ES-I3 (cell line): ENCODE measurements at regions not wholly inside any gene's neighbourhood (a gene's known extent, or its start where the extent isn't known, plus 50 kb on each side); places are given as distances from the start of the nearest gene placed in this dataset.
"Not testable (repeated sequence)": the region's sequence is repeated elsewhere in the genome, so short reads cannot be mapped to it uniquely, and the experiment has no call there.

Source experiments
- H3K36me3 ChIP-seq: 2 replicates; pipeline ENCODE4 v1.6.1; 2013; ENCODE audit warnings: mild to moderate bottlenecking, low read length, control low read depth, moderate library complexity; ENCODE audit not compliant: insufficient read depth
- H3K4me1 ChIP-seq: 2 replicates; pipeline ENCODE4 v1.6.1; 2013; ENCODE audit warnings: mild to moderate bottlenecking, control low read depth, low read length; ENCODE audit not compliant: insufficient read depth
- H3K9ac ChIP-seq: 2 replicates; pipeline ENCODE4 v1.6.1; 2013; ENCODE audit warnings: low read depth, mild to moderate bottlenecking, low read length, moderate library complexity
- H3K9me3 ChIP-seq: 2 replicates; pipeline ENCODE4 v1.6.1; 2013; ENCODE audit warnings: mild to moderate bottlenecking, low read length, moderate library complexity; ENCODE audit not compliant: control insufficient read depth, insufficient read depth

GRCh38 chr3:759106-759505, 333.7 kb upstream of the CNTN6 start:
- no peaks in the 10 kb centered on the region for H3K9me3 ChIP-seq
- no peak overlapping the region for H3K9ac ChIP-seq
- no peaks in the 10 kb centered on the region for H3K36me3 ChIP-seq
- no peaks in the 10 kb centered on the region for H3K4me1 ChIP-seq

- H3K36me3 ChIP-seq, H3K9me3 ChIP-seq, H3K9ac ChIP-seq, H3K4me1 ChIP-seq: not testable (repeated sequence)
Measured at GRCh38 chr3:773433-773832, 319.4 kb upstream of the CNTN6 start.

DNA sequence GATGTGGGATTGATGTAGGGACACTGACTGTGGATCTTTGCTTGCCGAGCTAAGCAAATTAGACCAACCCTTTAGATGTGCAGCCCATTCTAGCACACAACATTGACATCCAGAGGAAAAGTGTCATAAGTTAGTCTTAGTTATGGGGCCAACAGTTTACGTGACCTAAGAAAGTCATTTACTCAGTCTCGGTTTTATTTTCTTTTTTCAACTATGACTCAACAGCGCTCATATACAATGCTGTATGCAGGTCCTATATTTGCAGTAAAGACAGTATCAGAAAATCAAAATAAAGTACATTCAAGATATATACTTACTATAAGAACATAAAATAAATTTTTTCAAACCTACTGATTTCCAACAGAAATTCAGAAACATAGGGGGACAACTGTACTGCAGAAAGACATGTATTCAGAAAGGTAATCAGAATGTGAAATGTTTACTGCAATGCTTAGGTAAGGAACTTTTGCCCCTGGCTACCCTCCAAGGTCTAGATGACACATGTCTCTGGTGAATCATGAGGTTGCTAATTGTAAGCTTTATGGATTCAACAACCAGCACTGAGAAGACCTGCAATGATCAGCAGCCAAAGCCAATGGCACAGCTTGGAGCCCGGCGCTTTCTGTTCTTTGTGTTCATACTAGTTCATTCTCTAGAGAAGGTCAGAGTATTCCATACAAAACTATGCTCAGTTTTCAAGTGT, 317.5 kb upstream of the CNTN6 start:
- Histone ChIP-seq H3K9me3 (no peaks in the 10 kb centered on the region), H3K36me3 (no peaks in the 10 kb centered on the region), H3K9ac (no peak overlapping the region), H3K4me1 (no peaks in the 10 kb centered on the region)

DNA sequence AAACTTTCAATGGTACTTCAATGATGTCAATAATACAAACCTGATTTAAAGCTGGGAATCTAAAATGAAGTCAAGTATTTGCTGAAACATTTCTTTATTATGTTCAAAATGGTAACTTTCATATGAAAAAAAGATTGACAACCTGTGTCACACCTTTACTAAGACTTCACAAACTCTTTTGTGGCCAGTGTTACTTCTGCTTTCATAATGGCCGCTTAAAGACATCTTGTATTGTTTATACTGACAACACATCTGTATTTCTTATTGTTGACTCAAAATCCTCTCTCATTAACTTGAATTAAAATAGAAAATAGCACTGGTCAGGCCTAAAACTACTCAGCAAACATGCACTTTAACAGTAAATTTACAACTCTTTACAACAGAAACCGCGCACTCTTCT, 312.3 kb upstream of the CNTN6 start:
- Histone ChIP-seq H3K4me1 (no peaks in the 10 kb centered on the region), H3K36me3 (no peaks in the 10 kb centered on the region), H3K9me3 (no peaks in the 10 kb centered on the region), H3K9ac (no peak overlapping the region)

DNA sequence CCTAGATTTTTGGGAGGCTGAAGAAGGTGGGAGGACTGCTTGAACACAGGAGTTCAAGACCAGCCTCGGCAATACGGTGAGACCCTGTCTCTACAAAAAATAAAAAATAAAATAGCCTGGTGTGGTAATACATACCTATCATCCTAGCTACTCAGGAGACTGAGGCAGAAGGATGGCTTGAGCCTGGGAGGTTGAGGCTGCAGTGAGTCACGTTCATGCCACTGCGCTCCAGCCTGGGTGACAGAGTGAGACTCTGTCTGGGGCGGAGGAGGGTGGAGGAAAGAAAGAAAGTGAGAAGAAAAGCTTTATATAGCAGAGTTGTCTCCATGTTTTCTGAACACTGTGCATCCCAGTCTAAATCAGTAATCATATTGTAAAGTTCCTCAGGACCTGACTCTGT, 301.4 kb upstream of the CNTN6 start:
- no peaks in the 10 kb centered on the region for H3K36me3 ChIP-seq
- H3K9me3 ChIP-seq = no peaks in the 10 kb centered on the region

DNA sequence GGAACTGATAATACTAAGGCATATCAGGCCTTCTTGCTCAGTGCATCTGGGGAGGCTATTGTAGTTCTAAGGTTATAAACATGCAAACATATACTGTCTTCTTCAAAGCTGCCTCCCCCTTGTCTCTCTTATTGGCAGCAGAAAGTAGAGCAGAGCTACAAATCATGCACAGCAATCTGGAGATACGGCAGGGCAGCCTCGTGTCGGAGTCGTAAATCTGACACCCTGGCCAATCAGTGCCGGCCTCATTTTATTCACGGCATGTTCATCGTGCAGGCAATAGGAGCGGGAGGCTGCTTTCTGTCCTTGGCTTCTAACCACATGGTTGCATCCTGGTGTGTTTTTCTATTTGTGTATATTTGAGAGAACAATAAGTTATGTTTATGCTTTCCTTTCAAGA, 300.2 kb upstream of the CNTN6 start:
- H3K9me3 ChIP-seq = no peaks in the 10 kb centered on the region
- no peaks in the 10 kb centered on the region for H3K4me1 ChIP-seq
- H3K36me3 ChIP-seq = no peaks in the 10 kb centered on the region
- no peak overlapping the region for H3K9ac ChIP-seq

More for the DNA sequence above, 301.4 kb upstream of the CNTN6 start:
- Histone ChIP-seq H3K9ac (no peak overlapping the region), H3K4me1 (no peaks in the 10 kb centered on the region)

DNA sequence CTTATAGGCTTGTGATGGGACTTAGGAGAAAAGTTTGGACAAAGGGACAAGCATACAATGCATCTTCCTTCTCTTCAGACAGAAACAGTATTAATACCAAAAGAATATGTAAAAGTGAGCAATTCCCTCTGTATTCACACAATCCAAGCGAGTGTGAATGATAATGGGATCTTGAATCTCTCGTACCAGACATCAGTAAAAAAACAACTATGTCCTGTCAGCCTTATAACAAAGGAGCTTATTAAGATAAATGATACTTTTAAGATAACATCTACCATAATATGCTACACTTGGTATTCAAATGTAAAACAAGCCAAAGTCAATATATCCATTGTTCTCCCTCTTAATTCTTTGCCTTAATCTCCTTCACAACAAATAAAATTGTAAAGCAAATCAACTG, 288.6 kb upstream of the CNTN6 start:
- H3K9ac ChIP-seq = no peak overlapping the region
- H3K4me1 ChIP-seq = no peaks in the 10 kb centered on the region
- H3K9me3 ChIP-seq = 0 out of 2 replicates have a peak, but pooled peaks cover 5% of the 10 kb centered on the region
- H3K36me3 ChIP-seq = no peaks in the 10 kb centered on the region

DNA sequence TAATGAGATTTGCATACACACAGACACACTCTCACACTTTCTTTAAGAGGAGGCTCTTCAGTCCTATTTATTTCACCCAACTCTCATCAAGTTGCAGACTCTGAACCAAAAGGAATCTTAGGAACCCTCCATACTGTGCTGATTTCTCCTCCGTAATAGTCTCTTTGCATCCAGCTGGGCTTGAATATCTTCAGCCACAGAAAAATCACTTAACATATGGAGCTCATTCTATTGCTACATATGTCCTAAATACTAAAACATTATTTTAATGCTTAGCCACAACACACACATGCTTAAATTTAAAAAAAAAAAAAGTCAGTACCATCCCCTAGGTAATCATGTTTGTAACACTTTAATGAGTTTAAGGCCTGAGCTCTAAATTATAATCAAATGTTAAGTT, 287.5 kb upstream of the CNTN6 start:
- H3K36me3 ChIP-seq = no peaks in the 10 kb centered on the region
- no peaks in the 10 kb centered on the region for H3K4me1 ChIP-seq
- no peak overlapping the region for H3K9ac ChIP-seq

DNA sequence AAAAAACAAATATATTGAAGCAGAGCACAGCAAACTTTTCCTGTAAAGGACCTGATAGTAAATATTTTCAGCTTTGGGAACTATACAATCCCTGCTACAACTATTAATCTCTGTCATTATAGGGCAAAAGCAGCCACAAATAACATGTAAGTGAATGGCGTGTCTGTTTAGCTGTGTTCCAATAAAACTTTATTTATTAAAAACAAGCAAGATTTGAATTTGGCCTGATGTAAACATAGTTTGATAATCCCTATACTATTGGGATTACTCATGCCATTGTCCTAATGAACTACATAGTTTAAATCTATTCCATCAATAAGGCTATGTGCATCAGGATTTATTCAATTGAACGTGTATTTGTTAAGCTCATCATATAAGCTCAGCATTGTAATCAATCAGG, 286.8 kb upstream of the CNTN6 start:
- H3K9me3 ChIP-seq = 0 out of 2 replicates have a peak, but pooled peaks cover 5% of the 10 kb centered on the region
- H3K36me3 ChIP-seq = no peaks in the 10 kb centered on the region
- no peaks in the 10 kb centered on the region for H3K4me1 ChIP-seq
- H3K9ac ChIP-seq = no peak overlapping the region

More for the DNA sequence above, 287.5 kb upstream of the CNTN6 start:
- H3K9me3 ChIP-seq = 0 out of 2 replicates have a peak, but pooled peaks cover 5% of the 10 kb centered on the region

DNA sequence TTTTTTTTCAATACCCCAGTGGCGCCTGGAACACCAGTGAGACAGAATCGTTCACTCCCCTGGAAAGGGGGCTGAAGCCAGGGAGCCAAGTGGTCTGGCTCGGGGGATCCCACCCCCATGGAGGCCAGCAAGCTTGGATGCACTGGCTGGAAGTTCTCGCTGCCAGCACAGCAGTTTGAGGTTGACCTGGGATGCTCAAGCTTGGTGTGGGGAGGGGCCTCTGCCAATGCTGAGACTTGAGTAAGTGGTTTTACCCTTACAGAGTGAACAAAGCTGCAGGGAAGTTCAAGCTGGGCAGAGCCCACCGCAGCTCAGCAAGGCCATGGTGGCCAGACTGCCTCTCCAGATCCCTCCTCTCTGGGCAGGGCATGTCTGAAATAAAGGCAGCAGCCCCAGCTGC, 276.2 kb upstream of the CNTN6 start:
- no peaks in the 10 kb centered on the region; the same call in 1 of the 2 replicates for H3K9me3 ChIP-seq
- H3K4me1 ChIP-seq = no peaks in the 10 kb centered on the region
- no peak overlapping the region for H3K9ac ChIP-seq
- H3K36me3 ChIP-seq = no peaks in the 10 kb centered on the region

DNA sequence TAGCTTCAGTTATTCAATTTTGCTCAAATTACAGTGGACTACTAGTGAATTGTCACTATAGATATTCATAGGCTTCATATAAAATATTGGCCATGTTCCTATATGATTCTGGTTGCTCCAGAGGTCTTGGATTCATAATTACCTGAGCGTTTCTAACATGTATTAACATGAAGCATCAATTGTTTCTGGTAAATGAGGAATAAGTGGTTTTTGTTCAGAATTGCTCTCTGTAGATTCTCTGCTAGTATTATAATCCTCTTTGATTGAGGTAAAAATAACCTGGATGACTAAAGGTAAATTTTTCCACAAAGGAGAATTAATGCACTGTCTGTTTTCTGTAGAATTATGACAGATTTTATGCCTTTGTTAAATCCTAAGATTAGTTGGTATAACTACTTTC, 258.1 kb upstream of the CNTN6 start:
- Histone ChIP-seq H3K36me3 (no peaks in the 10 kb centered on the region), H3K9me3 (peaks cover 4% of the 10 kb centered on the region; the same call in 1 of the 2 replicates), H3K9ac (no peak overlapping the region), H3K4me1 (no peaks in the 10 kb centered on the region)

GRCh38 chr3:835096-835495, 257.7 kb upstream of the CNTN6 start:
- Histone ChIP-seq H3K9me3 (peaks cover under 1% of the 10 kb centered on the region; the same call in 1 of the 2 replicates), H3K9ac (no peak overlapping the region), H3K4me1 (no peaks in the 10 kb centered on the region), H3K36me3 (no peaks in the 10 kb centered on the region)

DNA sequence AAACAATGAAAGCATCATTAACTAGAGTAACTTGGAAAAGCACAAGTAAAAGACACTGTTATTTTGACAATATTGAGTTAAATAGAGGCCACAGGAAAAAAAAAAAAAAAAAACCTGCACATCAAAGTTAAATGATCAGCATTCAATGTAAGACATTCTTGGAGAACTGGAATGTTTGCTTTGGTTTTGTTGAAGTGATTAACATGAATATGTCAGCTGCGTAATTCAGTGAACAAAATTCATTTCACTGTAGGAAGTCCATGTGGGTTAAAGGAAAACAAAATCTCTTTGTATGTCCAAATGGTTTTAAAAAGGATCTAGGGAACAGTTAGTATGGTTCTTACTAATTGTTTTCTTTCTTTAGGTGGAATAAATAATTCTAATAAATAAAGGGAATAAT, 252.8 kb upstream of the CNTN6 start:
- no peaks in the 10 kb centered on the region for H3K9me3 ChIP-seq
- no peaks in the 10 kb centered on the region for H3K4me1 ChIP-seq
- no peak overlapping the region for H3K9ac ChIP-seq
- H3K36me3 ChIP-seq = no peaks in the 10 kb centered on the region

- Histone ChIP-seq H3K9me3 (no peaks in the 10 kb centered on the region), H3K36me3 (no peaks in the 10 kb centered on the region), H3K9ac (no peak overlapping the region), H3K4me1 (no peaks in the 10 kb centered on the region)
Measured at GRCh38 chr3:851098-851790, 241.6 kb upstream of the CNTN6 start.

GRCh38 chr3:852033-852432, 240.8 kb upstream of the CNTN6 start:
- Histone ChIP-seq H3K36me3 (no peaks in the 10 kb centered on the region), H3K4me1 (no peaks in the 10 kb centered on the region), H3K9ac (no peak overlapping the region), H3K9me3 (no peaks in the 10 kb centered on the region)
